GM21381 (cell line): ENCODE measurements at regions not wholly inside any gene's neighbourhood (a gene's known extent, or its start where the extent isn't known, plus 50 kb on each side); places are given as distances from the start of the nearest gene placed in this dataset.

Experiments used
- ATAC-seq: cut with Tn5 transposase; IDR thresholded peaks from one replicate; pipeline ENCODE4 v1.9.1; 2021; ENCODE audit warnings: mild to moderate bottlenecking, moderate library complexity; ENCODE audit not compliant: unreplicated experiment

- no peak for ATAC-seq
Measured at GRCh38 chr4:57632564-57632963, 522.4 kb upstream of the IGFBP7 start.

- ATAC-seq: no peak
Measured at GRCh38 chr4:57631147-57631546, 521.0 kb upstream of the IGFBP7 start.

GRCh38 chr4:57628004-57628403 is 517.8 kb upstream of the IGFBP7 start:
- ATAC-seq: no peak

GRCh38 chr4:57614257-57614932 is 504.2 kb upstream of the IGFBP7 start:
- no peak for ATAC-seq

GRCh38 chr4:57612279-57612678 is 502.1 kb upstream of the IGFBP7 start:
- ATAC-seq: no peak

- ATAC-seq: no peak
Measured at GRCh38 chr4:57607566-57608180, 497.5 kb upstream of the IGFBP7 start.

- ATAC-seq: no peak
Measured at GRCh38 chr4:57605376-57605775, 495.2 kb upstream of the IGFBP7 start.

GRCh38 chr4:57602141-57602540 is 492.0 kb upstream of the IGFBP7 start:
- no peak for ATAC-seq

GRCh38 chr4:57591073-57591472 is 480.9 kb upstream of the IGFBP7 start:
- ATAC-seq: no peak

GRCh38 chr4:57588557-57588956 is 478.4 kb upstream of the IGFBP7 start:
- ATAC-seq: no peak

GRCh38 chr4:57580710-57581599 is 470.8 kb upstream of the IGFBP7 start:
- no peak for ATAC-seq

GRCh38 chr4:57575426-57575825 is 465.2 kb upstream of the IGFBP7 start:
- ATAC-seq: no peak

GRCh38 chr4:57554556-57555092 is 444.4 kb upstream of the IGFBP7 start:
- no peak for ATAC-seq

- no peak for ATAC-seq
Measured at GRCh38 chr4:57553728-57554127, 443.5 kb upstream of the IGFBP7 start.

- ATAC-seq: no peak
Measured at GRCh38 chr4:57550198-57550597, 440.0 kb upstream of the IGFBP7 start.

GRCh38 chr4:57548856-57549255 is 438.7 kb upstream of the IGFBP7 start:
- no peak for ATAC-seq

GRCh38 chr4:57544811-57545654 is 434.8 kb upstream of the IGFBP7 start:
- no peak for ATAC-seq

- no peak for ATAC-seq
Measured at GRCh38 chr4:57504797-57505530, 394.8 kb upstream of the IGFBP7 start.

GRCh38 chr4:57504139-57504538 is 394.0 kb upstream of the IGFBP7 start:
- no peak for ATAC-seq

GRCh38 chr4:57501720-57502119 is 391.5 kb upstream of the IGFBP7 start:
- no peak for ATAC-seq
